ENCODE measurements at regions not wholly inside any gene's neighbourhood (a gene's known extent, or its start where the extent isn't known, plus 50 kb on each side); places are given as distances from the start of the nearest gene placed in this dataset.
"Not testable (repeated sequence)": the region's sequence is repeated elsewhere in the genome, so short reads cannot be mapped to it uniquely, and the experiment has no call there.

GRCh38 chr9:85315535-85315934 is 426.2 kb downstream of the AGTPBP1 start:
- not testable (repeated sequence) for H3K27me3 ChIP-seq (ENCODE audit: control insufficient read depth in 3 of 3, insufficient read depth in 3 of 3, low read depth in 1 of 3, low read length in 3 of 3); H2AFZ ChIP-seq (ENCODE audit: low read length); H3K27ac ChIP-seq (replicated peaks; ENCODE audit: low read length); H3K9me3 ChIP-seq (replicated peaks in 1 of 2; ENCODE audit: control insufficient read depth in 2 of 2, insufficient read depth in 1 of 2, low read depth in 1 of 2, low read length in 2 of 2); H3K4me3 ChIP-seq (ENCODE audit: low read length in 2 of 2); H3K23ac ChIP-seq (ENCODE audit: low read depth, low read length, poor library complexity); H4K8ac ChIP-seq (ENCODE audit: low read depth, low read length); H3K4ac ChIP-seq (ENCODE audit: low read length); H3K4me2 ChIP-seq (ENCODE audit: insufficient read depth, low read length, poor library complexity, severe bottlenecking); H2BK12ac ChIP-seq (ENCODE audit: low read length); DNase-seq (ENCODE audit: low spot score); H3K18ac ChIP-seq (ENCODE audit: low read length); H2BK15ac ChIP-seq (ENCODE audit: low read length); H3K36me3 ChIP-seq (replicated peaks in 1 of 2; ENCODE audit: control insufficient read depth in 2 of 2, insufficient read depth in 2 of 2, low read length in 2 of 2); H3K9ac ChIP-seq (ENCODE audit: low read depth, low read length, poor library complexity); H2AK5ac ChIP-seq (ENCODE audit: low read depth, low read length); H3K14ac ChIP-seq (ENCODE audit: low read length); H2BK120ac ChIP-seq (ENCODE audit: low read depth, low read length); H4K91ac ChIP-seq (ENCODE audit: low read depth, low read length, poor library complexity); H2BK5ac ChIP-seq (ENCODE audit: low read length); H3K79me1 ChIP-seq (ENCODE audit: low read depth, low read length); H3K4me1 ChIP-seq (ENCODE audit: control insufficient read depth in 2 of 2, insufficient read depth in 1 of 2, low read depth in 1 of 2, low read length in 2 of 2)
- WGBS, 2 donors (ENCODE audit: extremely low coverage in 2 of 2, insufficient read length in 2 of 2, insufficient replicate concordance in 1 of 2) = no CpG with 5 or more reads among the region's 2 CpGs

GRCh38 chr9:85310573-85310972 is 431.2 kb downstream of the AGTPBP1 start:
- Histone ChIP-seq H3K14ac (ENCODE audit: low read length) (no peak overlapping the region), H2AFZ (ENCODE audit: low read length) (no peak overlapping the region), H2AK5ac (ENCODE audit: low read depth, low read length) (no peak overlapping the region), H4K91ac (ENCODE audit: low read depth, low read length, poor library complexity) (no peak overlapping the region), H2BK5ac (ENCODE audit: low read length) (no peak overlapping the region), H3K23ac (ENCODE audit: low read depth, low read length, poor library complexity) (no peak overlapping the region), H3K27ac (replicated peaks; ENCODE audit: low read length) (no peak overlapping the region), H3K9me3 (replicated peaks in 1 of 2; ENCODE audit: control insufficient read depth in 2 of 2, insufficient read depth in 1 of 2, low read depth in 1 of 2, low read length in 2 of 2) (peaks cover 0 to 2% of the 10 kb centered on the region in 2 donors), H3K36me3 (replicated peaks in 1 of 2; ENCODE audit: control insufficient read depth in 2 of 2, insufficient read depth in 2 of 2, low read length in 2 of 2) (no peaks in the 10 kb centered on the region), H3K18ac (ENCODE audit: low read length) (no peak overlapping the region), H2BK15ac (ENCODE audit: low read length) (no peak overlapping the region), H3K27me3 (ENCODE audit: control insufficient read depth in 3 of 3, insufficient read depth in 3 of 3, low read depth in 1 of 3, low read length in 3 of 3) (no peaks in the 10 kb centered on the region), H4K8ac (ENCODE audit: low read depth, low read length) (no peak overlapping the region), H2BK12ac (ENCODE audit: low read length) (no peak overlapping the region), H2BK120ac (ENCODE audit: low read depth, low read length) (no peak overlapping the region), H3K4ac (ENCODE audit: low read length) (no peak overlapping the region), H3K9ac (ENCODE audit: low read depth, low read length, poor library complexity) (no peak overlapping the region), H3K4me1 (ENCODE audit: control insufficient read depth in 2 of 2, insufficient read depth in 1 of 2, low read depth in 1 of 2, low read length in 2 of 2) (no peaks in the 10 kb centered on the region), H3K4me2 (ENCODE audit: insufficient read depth, low read length, poor library complexity, severe bottlenecking) (no peak overlapping the region), H3K79me1 (ENCODE audit: low read depth, low read length) (no peaks in the 10 kb centered on the region), H3K4me3 (ENCODE audit: low read length in 2 of 2) (no peak overlapping the region)
- DNase-seq (ENCODE audit: low spot score) = no peak

GRCh38 chr9:85303757-85304134 is 438.0 kb downstream of the AGTPBP1 start:
- H2AFZ ChIP-seq (ENCODE audit: low read length) = peak overlapping the region; percentile 42
- H3K4me3 ChIP-seq (ENCODE audit: low read length in 2 of 2) = no peak overlapping the region
- peaks cover 0 to 12% of the 10 kb centered on the region in 2 donors for H3K4me1 ChIP-seq (ENCODE audit: control insufficient read depth in 2 of 2, insufficient read depth in 1 of 2, low read depth in 1 of 2, low read length in 2 of 2)
- WGBS, 2 donors (ENCODE audit: extremely low coverage in 2 of 2, insufficient read length in 2 of 2, insufficient replicate concordance in 1 of 2) = no CpG with 5 or more reads among the region's 4 CpGs
- H3K18ac ChIP-seq (ENCODE audit: low read length) = no peak overlapping the region
- H3K9me3 ChIP-seq (replicated peaks in 1 of 2; ENCODE audit: control insufficient read depth in 2 of 2, insufficient read depth in 1 of 2, low read depth in 1 of 2, low read length in 2 of 2) = no peaks in the 10 kb centered on the region
- H3K36me3 ChIP-seq (replicated peaks in 1 of 2; ENCODE audit: control insufficient read depth in 2 of 2, insufficient read depth in 2 of 2, low read length in 2 of 2) = no peaks in the 10 kb centered on the region
- H4K91ac ChIP-seq (ENCODE audit: low read depth, low read length, poor library complexity) = no peak overlapping the region
- no peak overlapping the region for H4K8ac ChIP-seq (ENCODE audit: low read depth, low read length)
- no peak for DNase-seq (ENCODE audit: low spot score)
- no peak overlapping the region for H3K4ac ChIP-seq (ENCODE audit: low read length)
- no peak overlapping the region for H3K14ac ChIP-seq (ENCODE audit: low read length)
- no peak overlapping the region for H2BK5ac ChIP-seq (ENCODE audit: low read length)
- H2AK5ac ChIP-seq (ENCODE audit: low read depth, low read length) = no peak overlapping the region
- no peak overlapping the region for H3K4me2 ChIP-seq (ENCODE audit: insufficient read depth, low read length, poor library complexity, severe bottlenecking)
- no peak overlapping the region for H2BK15ac ChIP-seq (ENCODE audit: low read length)
- H3K79me1 ChIP-seq (ENCODE audit: low read depth, low read length) = no peaks in the 10 kb centered on the region
- H2BK12ac ChIP-seq (ENCODE audit: low read length) = no peak overlapping the region
- no peak overlapping the region for H3K23ac ChIP-seq (ENCODE audit: low read depth, low read length, poor library complexity)
- H2BK120ac ChIP-seq (ENCODE audit: low read depth, low read length) = no peak overlapping the region
- no peak overlapping the region for H3K9ac ChIP-seq (ENCODE audit: low read depth, low read length, poor library complexity)
- H3K27ac ChIP-seq (replicated peaks; ENCODE audit: low read length) = no peak overlapping the region
- H3K27me3 ChIP-seq (ENCODE audit: control insufficient read depth in 3 of 3, insufficient read depth in 3 of 3, low read depth in 1 of 3, low read length in 3 of 3) = no peaks in the 10 kb centered on the region

GRCh38 chr9:85302938-85303756 is 438.6 kb downstream of the AGTPBP1 start:
- Histone ChIP-seq H3K9ac (ENCODE audit: low read depth, low read length, poor library complexity) (no peak overlapping the region), H2BK5ac (ENCODE audit: low read length) (no peak overlapping the region), H2BK15ac (ENCODE audit: low read length) (no peak overlapping the region), H2AFZ (ENCODE audit: low read length) (peak overlapping the region; percentile 42), H3K23ac (ENCODE audit: low read depth, low read length, poor library complexity) (no peak overlapping the region), H3K4me3 (ENCODE audit: low read length in 2 of 2) (no peak overlapping the region), H3K4ac (ENCODE audit: low read length) (no peak overlapping the region), H3K36me3 (replicated peaks in 1 of 2; ENCODE audit: control insufficient read depth in 2 of 2, insufficient read depth in 2 of 2, low read length in 2 of 2) (no peaks in the 10 kb centered on the region), H3K14ac (ENCODE audit: low read length) (no peak overlapping the region), H3K79me1 (ENCODE audit: low read depth, low read length) (no peaks in the 10 kb centered on the region), H3K27me3 (ENCODE audit: control insufficient read depth in 3 of 3, insufficient read depth in 3 of 3, low read depth in 1 of 3, low read length in 3 of 3) (no peaks in the 10 kb centered on the region), H3K4me2 (ENCODE audit: insufficient read depth, low read length, poor library complexity, severe bottlenecking) (no peak overlapping the region), H3K4me1 (ENCODE audit: control insufficient read depth in 2 of 2, insufficient read depth in 1 of 2, low read depth in 1 of 2, low read length in 2 of 2) (peaks cover 0 to 12% of the 10 kb centered on the region in 2 donors), H2BK120ac (ENCODE audit: low read depth, low read length) (no peak overlapping the region), H3K18ac (ENCODE audit: low read length) (no peak overlapping the region), H3K9me3 (replicated peaks in 1 of 2; ENCODE audit: control insufficient read depth in 2 of 2, insufficient read depth in 1 of 2, low read depth in 1 of 2, low read length in 2 of 2) (no peaks in the 10 kb centered on the region), H2BK12ac (ENCODE audit: low read length) (no peak overlapping the region), H3K27ac (replicated peaks; ENCODE audit: low read length) (no peak overlapping the region), H4K8ac (ENCODE audit: low read depth, low read length) (no peak overlapping the region), H2AK5ac (ENCODE audit: low read depth, low read length) (no peak overlapping the region), H4K91ac (ENCODE audit: low read depth, low read length, poor library complexity) (no peak overlapping the region)
- DNase-seq (ENCODE audit: low spot score) = no peak
- no CpG with 5 or more reads among the region's 7 CpGs for WGBS, 2 donors (ENCODE audit: extremely low coverage in 2 of 2, insufficient read length in 2 of 2, insufficient replicate concordance in 1 of 2)

Data from neuronal stem cell (in vitro differentiated cells).